ENCODE measurements at regions not wholly inside any gene's neighbourhood (a gene's known extent, or its start where the extent isn't known, plus 50 kb on each side); places are given as distances from the start of the nearest gene placed in this dataset.
"Not testable (repeated sequence)": the region's sequence is repeated elsewhere in the genome, so short reads cannot be mapped to it uniquely, and the experiment has no call there.

GRCh38 chr5:34329201-34329600 is 286.2 kb upstream of the C1QTNF3 start:
- DNase-seq (ENCODE audit: low spot score): not testable (repeated sequence)

- not testable (repeated sequence) for DNase-seq (ENCODE audit: low spot score)
Measured at GRCh38 chr5:34329611-34330108, 286.6 kb upstream of the C1QTNF3 start.

- DNase-seq (ENCODE audit: low spot score): not testable (repeated sequence)
Measured at GRCh38 chr5:34331928-34332454, 289.0 kb upstream of the C1QTNF3 start.

GRCh38 chr5:34339408-34340001 is 296.5 kb upstream of the C1QTNF3 start:
- not testable (repeated sequence) for DNase-seq (ENCODE audit: low spot score)

GRCh38 chr5:34354440-34354839 is 301.7 kb upstream of the RAI14 start:
- not testable (repeated sequence) for DNase-seq (ENCODE audit: low spot score)

- DNase-seq (ENCODE audit: low spot score): not testable (repeated sequence)
Measured at GRCh38 chr5:34371417-34371816, 284.7 kb upstream of the RAI14 start.

- DNase-seq (ENCODE audit: low spot score): not testable (repeated sequence)
Measured at GRCh38 chr5:34371817-34372216, 284.3 kb upstream of the RAI14 start.

- not testable (repeated sequence) for DNase-seq (ENCODE audit: low spot score)
Measured at GRCh38 chr5:34372739-34373138, 283.4 kb upstream of the RAI14 start.

- not testable (repeated sequence) for DNase-seq (ENCODE audit: low spot score)
Measured at GRCh38 chr5:34377651-34378050, 278.5 kb upstream of the RAI14 start.

GRCh38 chr5:34378498-34378897 is 277.6 kb upstream of the RAI14 start:
- not testable (repeated sequence) for DNase-seq (ENCODE audit: low spot score)

GRCh38 chr5:34388754-34389153 is 267.4 kb upstream of the RAI14 start:
- DNase-seq (ENCODE audit: low spot score): not testable (repeated sequence)

GRCh38 chr5:34409373-34409772 is 246.8 kb upstream of the RAI14 start:
- DNase-seq (ENCODE audit: low spot score): no peak

- no peak for DNase-seq (ENCODE audit: low spot score)
Measured at GRCh38 chr5:34410411-34411139, 245.6 kb upstream of the RAI14 start.

- no peak for DNase-seq (ENCODE audit: low spot score)
Measured at GRCh38 chr5:34411470-34412346, 244.4 kb upstream of the RAI14 start.

- no peak for DNase-seq (ENCODE audit: low spot score)
Measured at GRCh38 chr5:34412736-34413135, 243.4 kb upstream of the RAI14 start.

GRCh38 chr5:34415559-34416198 is 240.4 kb upstream of the RAI14 start:
- DNase-seq (ENCODE audit: low spot score): no peak

GRCh38 chr5:34416501-34417008 is 239.6 kb upstream of the RAI14 start:
- DNase-seq (ENCODE audit: low spot score): no peak

- DNase-seq (ENCODE audit: low spot score): not testable (repeated sequence)
Measured at GRCh38 chr5:34420191-34420590, 235.9 kb upstream of the RAI14 start.

GRCh38 chr5:34436761-34437501 is 219.2 kb upstream of the RAI14 start:
- no peak for DNase-seq (ENCODE audit: low spot score)

GRCh38 chr5:34439601-34440000 is 216.5 kb upstream of the RAI14 start:
- DNase-seq (ENCODE audit: low spot score): no peak

- not testable (repeated sequence) for DNase-seq (ENCODE audit: low spot score)
Measured at GRCh38 chr5:34441767-34442166, 214.4 kb upstream of the RAI14 start.
